H1 (cell line): ENCODE measurements at regions not wholly inside any gene's neighbourhood (a gene's known extent, or its start where the extent isn't known, plus 50 kb on each side); places are given as distances from the start of the nearest gene placed in this dataset.

Experiments used
- CHD7 ChIP-seq: fragments of 300-600 bp; sonication (generic); IDR thresholded peaks from 2 replicates; pipeline ENCODE4 v1.7.1; 2012; ENCODE audit warnings: low read length, moderate library complexity, mild to moderate bottlenecking, inconsistent platforms; ENCODE audit not compliant: insufficient replicate concordance
- CTCF ChIP-seq, 3 experiments: IDR thresholded peaks; 1 replicate in 2 of 3; 2 replicates in 1 of 3; pipeline versions ENCODE4 v1.5.1 to v1.6.1; 2011; ENCODE audit warnings: low read length in 3 of 3, mild to moderate bottlenecking in 3 of 3, inconsistent platforms in 2 of 3, low read depth in 1 of 3, moderate library complexity in 1 of 3; ENCODE audit not compliant: insufficient read depth in 1 of 3; ENCODE audit errors: control extremely low read depth in 1 of 3
- FOSL1 ChIP-seq: IDR thresholded peaks from 2 replicates; pipeline ENCODE4 v1.6.1; 2011; ENCODE audit warnings: mild to moderate bottlenecking, low read depth, low read length, moderate library complexity; ENCODE audit not compliant: insufficient read depth
- HDAC6 ChIP-seq: IDR thresholded peaks from one replicate; pipeline ENCODE4 v1.7.1; 2012; ENCODE audit warnings: low read depth, mild to moderate bottlenecking, inconsistent platforms, low read length, moderate library complexity
- POU5F1 ChIP-seq: IDR thresholded peaks from 2 replicates; pipeline ENCODE4 v1.6.1; 2011; ENCODE audit warnings: low read depth, mild to moderate bottlenecking, low read length, moderate library complexity
- RNF2 ChIP-seq: fragments of 200-900, 300-1000 bp; sonication (generic); IDR thresholded peaks from 2 replicates; pipeline ENCODE4 v1.7.1; 2016; ENCODE audit warnings: borderline replicate concordance, low read depth, mild to moderate bottlenecking, antibody characterized with exemption, low read length; ENCODE audit not compliant: poor library complexity, severe bottlenecking; ENCODE audit errors: missing control alignments
- SIRT6 ChIP-seq: IDR thresholded peaks from one replicate; pipeline ENCODE4 v1.7.1; 2012; ENCODE audit warnings: low read length, inconsistent platforms
- SIX5 ChIP-seq: IDR thresholded peaks from 2 replicates; pipeline ENCODE4 v1.6.1; 2011; ENCODE audit warnings: mild to moderate bottlenecking, low read depth, low read length
- SP1 ChIP-seq: IDR thresholded peaks from 2 replicates; pipeline ENCODE4 v1.6.1; 2011; ENCODE audit warnings: low read depth, low read length
- SUZ12 ChIP-seq: fragments of 200-600 bp; sonication (generic); IDR thresholded peaks from 2 replicates; pipeline ENCODE4 v1.6.1; 2012; ENCODE audit warnings: mild to moderate bottlenecking, inconsistent platforms, low read length, moderate library complexity, mixed read lengths

- TF ChIP-seq CHD7 (no peak), SIX5 (no peak), RNF2 (no peak), SUZ12 (no peak), POU5F1 (no peak), FOSL1 (no peak), CTCF (IDR thresholded peaks at IDR 0.05; ENCODE audit: control extremely low read depth in 1 of 3, insufficient read depth in 1 of 3, low read depth in 1 of 3, low read length in 3 of 3) (no peak), SP1 (no peak), HDAC6 (no peak), SIRT6 (no peak)
Observed at GRCh38 chr1:106773206-106773605, 283.3 kb upstream of the PRMT6 start (continued).
